Transverse colon (tissue), 4 donors: ENCODE measurements at regions not wholly inside any gene's neighbourhood (a gene's known extent, or its start where the extent isn't known, plus 50 kb on each side); places are given as distances from the start of the nearest gene placed in this dataset.

Source experiments
- CTCF ChIP-seq, 5 experiments: fragments of 200-600 bp in 3 of 5; fragments of 450-650 bp in 2 of 5; sonication (generic) in 3 of 5; IDR thresholded peaks; 1 replicate in 2 of 5; 2 replicates in 3 of 5; pipeline ENCODE4 v1.5.1; 2016 to 2017; ENCODE audit warnings: antibody characterized with exemption in 5 of 5, inconsistent platforms in 3 of 5, mild to moderate bottlenecking in 2 of 5, moderate library complexity in 1 of 5
- EP300 ChIP-seq: sonication (generic); formaldehyde crosslinking; IDR thresholded peaks from one replicate; pipeline ENCODE4 v1.6.1; 2017; ENCODE audit warnings: antibody characterized with exemption, low read depth
- POLR2A ChIP-seq: fragments of 450-650 bp; IDR thresholded peaks from one replicate; pipeline ENCODE4 v1.6.1; 2016; ENCODE audit warnings: antibody characterized with exemption, mild to moderate bottlenecking, moderate library complexity
- POLR2AphosphoS5 ChIP-seq, 3 donors: sonication (generic); formaldehyde crosslinking; IDR thresholded peaks; one replicate each; pipeline ENCODE4 v1.6.1; 2016; ENCODE audit warnings: antibody characterized with exemption in 3 of 3

GRCh38 chr5:153881687-153882086, 157.0 kb downstream of the FAM114A2 start:
- TF ChIP-seq POLR2A, result no peak
- no peak for TF ChIP-seq CTCF (IDR thresholded peaks at IDR 0.05)
- TF ChIP-seq POLR2AphosphoS5 (IDR thresholded peaks at IDR 0.05), result no peak
- no peak for TF ChIP-seq EP300
